Caco-2 (cell line): ENCODE measurements at regions not wholly inside any gene's neighbourhood (a gene's known extent, or its start where the extent isn't known, plus 50 kb on each side); places are given as distances from the start of the nearest gene placed in this dataset.

Experiments
- BruUV-seq: library from RNA; stranded (reverse); fragments of 400-500 nt; replicated peaks from 2 replicates; lab custom pipeline; 2021; lab: Mats Ljungman, UMichigan
- CTCF ChIA-PET: fragments of 300-600 bp; sonication (Branson Sonifier 250); formaldehyde crosslinking; loops from one replicate; lab custom pipeline; 2022; ENCODE audit warnings: antibody characterized with exemption; lab: Charles Lee
- POLR2A ChIA-PET: fragments of 300-600 bp; sonication (Branson Sonifier 250); formaldehyde crosslinking; loops from one replicate; lab custom pipeline; 2022; ENCODE audit warnings: antibody characterized with exemption; lab: Charles Lee
- DNase-seq, 2 experiments: peaks; one replicate each; pipeline versions ENCODE4 v3.0.0 to v3.0.0-alpha.2; 2020 to 2022
- H3K27me3 ChIP-seq: replicated peaks from 2 replicates; pipeline ENCODE4 v1.6.0; 2011; ENCODE audit warnings: low read length; ENCODE audit not compliant: control insufficient read depth, insufficient read depth
- H3K36me3 ChIP-seq: 2 replicates; pipeline ENCODE4 v1.5.1; 2011; ENCODE audit warnings: low read length; ENCODE audit not compliant: control insufficient read depth, insufficient read depth
- H3K4me1 ChIP-seq: fragments of 250-450 bp; sonication (Bioruptor Pico); 2 replicates; pipeline ENCODE4 v1.5.1; 2020; ENCODE audit warnings: mild to moderate bottlenecking
- H3K4me3 ChIP-seq: 2 replicates; pipeline ENCODE4 v1.5.1; 2011; ENCODE audit warnings: low read depth, mild to moderate bottlenecking, control low read depth, low read length
- H3K9me3 ChIP-seq: fragments of 250-450 bp; sonication (Bioruptor Pico); 2 replicates; pipeline ENCODE4 v1.5.1; 2020; ENCODE audit warnings: mild to moderate bottlenecking, moderate library complexity
- H3K27ac Mint-ChIP-seq: one replicate; pipeline ENCODE4 v1.8.0; 2022; ENCODE audit warnings: mixed read lengths; ENCODE audit not compliant: unreplicated experiment
- H3K27me3 Mint-ChIP-seq: one replicate; pipeline ENCODE4 v1.8.0; 2022; ENCODE audit warnings: mixed read lengths; ENCODE audit not compliant: insufficient read depth, unreplicated experiment
- H3K36me3 Mint-ChIP-seq: one replicate; pipeline ENCODE4 v1.8.0; 2022; ENCODE audit warnings: mild to moderate bottlenecking, mixed read lengths; ENCODE audit not compliant: insufficient read depth, unreplicated experiment
- H3K4me1 Mint-ChIP-seq: one replicate; pipeline ENCODE4 v1.8.0; 2022; ENCODE audit warnings: low read depth, mixed read lengths; ENCODE audit not compliant: unreplicated experiment
- H3K4me3 Mint-ChIP-seq: one replicate; pipeline ENCODE4 v1.8.0; 2022; ENCODE audit warnings: mild to moderate bottlenecking, moderate library complexity, mixed read lengths; ENCODE audit not compliant: unreplicated experiment
- H3K9me3 Mint-ChIP-seq: one replicate; pipeline ENCODE4 v1.8.0; 2022; ENCODE audit warnings: mixed read lengths; ENCODE audit not compliant: unreplicated experiment
- CTCF ChIP-seq, 2 experiments: fragments of 200-600 bp in 1 of 2; IDR thresholded peaks; 1 replicate in 1 of 2; 2 replicates in 1 of 2; pipeline versions ENCODE4 v1.5.1 to v1.8.0; 2011 to 2022; ENCODE audit warnings: antibody characterized with exemption in 1 of 2, control low read depth in 1 of 2, inconsistent platforms in 1 of 2, low read depth in 1 of 2, low read length in 1 of 2, mild to moderate bottlenecking in 1 of 2, moderate library complexity in 1 of 2; ENCODE audit not compliant: insufficient read depth in 1 of 2, severe bottlenecking in 1 of 2, unreplicated experiment in 1 of 2
- intact Hi-C: fragments of 100-400 bp; cut with micrococcal nuclease; formaldehyde crosslinking; loops from one replicate; pipeline ENCODE4 v1.10.0; 2022; ENCODE audit not compliant: unreplicated experiment

GRCh38 chr6:103875221-103875620 is 984.5 kb downstream of the HACE1 start:
- Histone ChIP-seq H3K27me3 (no peaks in the 10 kb centered on the region), H3K4me3 (no peak overlapping the region), H3K36me3 (no peaks in the 10 kb centered on the region), H3K4me1 (no peaks in the 10 kb centered on the region), H3K9me3 (0 out of 2 replicates have a peak, but pooled peaks cover 2% of the 10 kb centered on the region)
- H3K4me3 Mint-ChIP-seq, result no peak overlapping the region
- ChIA-PET POLR2A (no interaction called here), CTCF (no interaction called here)
- TF ChIP-seq CTCF (IDR thresholded peaks at IDR 0.05; ENCODE audit: insufficient read depth in 1 of 2, low read depth in 1 of 2, low read length in 1 of 2, severe bottlenecking in 1 of 2, unreplicated experiment in 1 of 2), result no peak
- no peak overlapping the region for H3K27ac Mint-ChIP-seq
- peaks cover 10% of the 10 kb centered on the region for H3K9me3 Mint-ChIP-seq
- H3K4me1 Mint-ChIP-seq, result peaks cover 6% of the 10 kb centered on the region
- no TSS peak for BruUV-seq
- intact Hi-C loops, result no loop called here
- DNase-seq, result no peak
- no peaks in the 10 kb centered on the region for H3K36me3 Mint-ChIP-seq
- H3K27me3 Mint-ChIP-seq, result no peaks in the 10 kb centered on the region

GRCh38 chr6:103874575-103874974 is 985.1 kb downstream of the HACE1 start:
- H3K9me3 ChIP-seq, result no peaks in the 10 kb centered on the region
- no peaks in the 10 kb centered on the region for H3K36me3 Mint-ChIP-seq
- CTCF ChIA-PET, result no interaction called here
- no TSS peak for BruUV-seq
- POLR2A ChIA-PET, result no interaction called here
- no peak for DNase-seq
- H3K4me1 Mint-ChIP-seq, result peaks cover 6% of the 10 kb centered on the region
- H3K4me1 ChIP-seq, result no peaks in the 10 kb centered on the region
- no peaks in the 10 kb centered on the region for H3K27me3 ChIP-seq
- intact Hi-C loops, result no loop called here
- TF ChIP-seq CTCF (IDR thresholded peaks at IDR 0.05; ENCODE audit: insufficient read depth in 1 of 2, low read depth in 1 of 2, low read length in 1 of 2, severe bottlenecking in 1 of 2, unreplicated experiment in 1 of 2), result no peak
- no peak overlapping the region for H3K4me3 Mint-ChIP-seq
- no peaks in the 10 kb centered on the region for H3K36me3 ChIP-seq
- peaks cover 4% of the 10 kb centered on the region for H3K9me3 Mint-ChIP-seq
- no peaks in the 10 kb centered on the region for H3K27me3 Mint-ChIP-seq
- H3K27ac Mint-ChIP-seq, result no peak overlapping the region
- H3K4me3 ChIP-seq, result no peak overlapping the region

- Histone ChIP-seq H3K27me3 (no peaks in the 10 kb centered on the region), H3K4me3 (no peak overlapping the region), H3K36me3 (no peaks in the 10 kb centered on the region), H3K4me1 (no peaks in the 10 kb centered on the region), H3K9me3 (no peaks in the 10 kb centered on the region)
- H3K4me3 Mint-ChIP-seq, result no peak overlapping the region
- H3K36me3 Mint-ChIP-seq, result no peaks in the 10 kb centered on the region
- H3K27me3 Mint-ChIP-seq, result no peaks in the 10 kb centered on the region
- H3K9me3 Mint-ChIP-seq, result no peaks in the 10 kb centered on the region
- H3K4me1 Mint-ChIP-seq, result peaks cover 6% of the 10 kb centered on the region
- BruUV-seq, result no TSS peak
- H3K27ac Mint-ChIP-seq, result no peak overlapping the region
- ChIA-PET POLR2A (no interaction called here), CTCF (no interaction called here)
- intact Hi-C loops, result no loop called here
- no peak for DNase-seq
- TF ChIP-seq CTCF (IDR thresholded peaks at IDR 0.05; ENCODE audit: insufficient read depth in 1 of 2, low read depth in 1 of 2, low read length in 1 of 2, severe bottlenecking in 1 of 2, unreplicated experiment in 1 of 2), result no peak
These were observed 987.0 kb downstream of the HACE1 start for GRCh38 chr6:103872678-103873077.
